ENCODE measurements at regions not wholly inside any gene's neighbourhood (a gene's known extent, or its start where the extent isn't known, plus 50 kb on each side); places are given as distances from the start of the nearest gene placed in this dataset.

DNA sequence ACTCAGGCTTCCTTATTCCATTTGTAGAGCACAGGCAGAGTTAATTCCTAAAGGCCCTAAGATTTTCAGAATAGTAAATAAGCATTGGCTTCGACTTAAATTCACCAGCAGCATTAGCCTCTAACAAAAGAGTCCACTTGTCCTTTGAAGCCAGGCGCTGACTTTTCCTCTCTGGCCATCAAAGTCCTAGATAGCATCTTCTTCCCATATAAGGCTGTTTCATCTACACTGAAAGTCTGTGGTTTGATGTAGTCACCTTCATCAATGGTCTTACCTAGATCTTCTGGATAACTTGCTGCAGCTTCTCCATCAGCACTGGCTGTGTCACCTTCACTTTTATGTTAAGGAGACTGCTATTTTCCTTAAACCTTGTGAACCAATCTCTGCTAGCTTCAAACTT, 118.3 kb upstream of the SOX6 start:
- H3K9me3 Mint-ChIP-seq = no peaks in the 10 kb centered on the region
- no peaks in the 10 kb centered on the region for H3K36me3 Mint-ChIP-seq
- ATAC-seq (ENCODE audit: low read depth) (no peak), DNase-seq (no peak)
- no peaks in the 10 kb centered on the region for H3K27me3 Mint-ChIP-seq
- H3K4me3 Mint-ChIP-seq = no peak overlapping the region
- POLR2A ChIA-PET = no interaction called here
- H3K27ac Mint-ChIP-seq = no peak overlapping the region
- H3K4me1 Mint-ChIP-seq = no peaks in the 10 kb centered on the region

DNA sequence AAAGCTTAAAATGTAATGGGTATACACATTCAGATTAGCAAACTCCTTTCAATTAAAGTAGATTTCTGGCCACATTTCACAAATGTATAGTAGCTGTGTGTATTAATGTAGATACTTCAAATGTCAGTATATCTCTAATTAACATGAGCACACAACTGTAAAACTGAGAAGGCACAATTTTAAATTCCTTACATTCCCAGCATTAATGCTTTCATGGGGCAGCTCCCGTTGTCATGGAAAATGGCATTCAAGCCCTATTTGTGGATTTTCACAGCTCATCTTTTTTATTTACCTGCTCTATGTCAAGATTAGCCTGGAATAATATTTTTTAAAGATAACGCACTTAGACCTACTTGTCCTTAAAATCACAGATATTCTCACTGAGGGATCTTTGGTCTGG, 113.6 kb upstream of the SOX6 start:
- no peaks in the 10 kb centered on the region for H3K4me1 Mint-ChIP-seq
- DNase-seq (no peak), ATAC-seq (ENCODE audit: low read depth) (no peak)
- H3K27ac Mint-ChIP-seq = no peak overlapping the region
- no peak overlapping the region for H3K4me3 Mint-ChIP-seq
- H3K9me3 Mint-ChIP-seq = peaks cover 2% of the 10 kb centered on the region
- POLR2A ChIA-PET = no interaction called here
- no peaks in the 10 kb centered on the region for H3K36me3 Mint-ChIP-seq
- H3K27me3 Mint-ChIP-seq = no peaks in the 10 kb centered on the region

DNA sequence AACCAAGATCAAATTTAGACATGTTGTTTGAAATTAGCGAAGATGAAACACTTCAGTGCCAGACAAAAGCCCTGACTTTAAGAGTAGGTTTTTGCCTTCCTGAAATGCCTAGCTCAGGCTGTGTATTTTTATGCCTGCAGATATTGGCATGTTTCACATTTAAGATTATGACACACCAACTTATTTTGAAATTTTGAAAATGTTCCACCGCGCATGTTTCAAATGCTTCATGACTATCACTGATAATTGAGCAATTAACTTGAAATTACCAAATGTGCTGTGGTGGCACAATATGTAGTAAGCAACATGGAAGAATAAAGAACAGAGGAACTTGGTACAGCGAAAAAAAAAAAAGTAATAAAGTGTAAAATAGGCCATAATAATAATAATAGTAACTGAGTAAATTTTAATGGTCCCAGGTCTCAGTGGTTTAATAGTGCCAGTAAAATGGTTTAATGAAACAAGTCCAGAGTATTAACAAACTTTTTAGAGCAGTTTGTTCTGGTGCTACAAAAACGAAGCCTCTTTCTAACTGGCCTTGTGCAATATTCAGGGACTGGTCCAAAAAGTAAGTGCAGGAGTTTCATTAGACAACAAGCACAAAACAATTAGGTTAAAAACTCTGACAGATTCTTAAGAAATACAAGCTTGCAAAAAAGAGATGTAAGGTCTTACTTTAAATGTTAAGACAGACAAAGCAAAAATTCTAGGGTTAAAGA, 112.5 kb upstream of the SOX6 start:
- no peaks in the 10 kb centered on the region for H3K36me3 Mint-ChIP-seq
- H3K27me3 Mint-ChIP-seq = no peaks in the 10 kb centered on the region
- no peak for DNase-seq
- H3K4me1 Mint-ChIP-seq = no peaks in the 10 kb centered on the region
- no peak for ATAC-seq (ENCODE audit: low read depth)
- H3K9me3 Mint-ChIP-seq = peaks cover 2% of the 10 kb centered on the region
- POLR2A ChIA-PET = no interaction called here
- no peak overlapping the region for H3K27ac Mint-ChIP-seq
- no peak overlapping the region for H3K4me3 Mint-ChIP-seq

DNA sequence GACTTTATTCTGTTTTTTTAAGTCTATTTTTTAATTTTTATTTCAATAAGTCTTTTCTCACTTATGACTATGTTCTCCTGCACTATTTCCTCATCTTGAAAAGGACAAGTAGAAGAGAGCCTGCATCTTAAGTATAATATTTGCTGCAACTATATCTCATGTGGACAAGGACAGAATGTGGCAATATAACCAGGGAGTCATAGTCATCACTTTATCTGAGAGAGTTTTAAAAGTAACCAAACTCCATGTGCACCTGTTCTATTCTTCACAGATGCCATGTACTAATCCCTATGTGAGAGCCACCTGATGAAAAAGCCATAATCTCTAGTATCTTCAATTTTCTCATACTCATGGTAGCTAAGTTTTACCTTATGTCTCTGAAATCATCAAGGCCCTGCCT, 104.2 kb upstream of the SOX6 start:
- DNase-seq = no peak
- Mint-ChIP-seq H3K4me3 (no peak overlapping the region), H3K36me3 (no peaks in the 10 kb centered on the region), H3K9me3 (peaks cover 1% of the 10 kb centered on the region), H3K27me3 (no peaks in the 10 kb centered on the region), H3K27ac (no peak overlapping the region), H3K4me1 (no peaks in the 10 kb centered on the region)
- POLR2A ChIA-PET = no interaction called here
- ATAC-seq (ENCODE audit: low read depth) = no peak

DNA sequence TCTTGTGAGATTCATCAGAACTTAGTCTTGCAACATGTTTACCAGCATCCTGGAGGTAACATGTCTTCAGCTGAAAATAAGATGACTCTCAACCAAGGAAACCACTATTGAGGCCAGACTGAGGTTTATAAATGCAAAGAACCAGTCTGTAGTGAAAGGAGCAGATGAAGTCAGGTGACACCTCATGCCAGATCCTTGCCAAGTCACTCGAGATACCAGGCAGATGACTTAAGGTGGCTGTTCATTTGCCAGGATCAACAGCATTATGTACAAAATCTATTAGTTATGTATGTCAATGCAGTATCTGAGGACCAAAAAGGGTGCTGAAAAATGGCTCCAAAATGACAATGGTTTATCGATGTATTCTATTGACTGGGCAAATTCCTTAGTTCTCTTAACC, 100.0 kb upstream of the SOX6 start:
- no peaks in the 10 kb centered on the region for H3K36me3 Mint-ChIP-seq
- no peak for DNase-seq
- no peaks in the 10 kb centered on the region for H3K27me3 Mint-ChIP-seq
- H3K27ac Mint-ChIP-seq = no peak overlapping the region
- POLR2A ChIA-PET = no interaction called here
- H3K4me3 Mint-ChIP-seq = no peak overlapping the region
- no peak for ATAC-seq (ENCODE audit: low read depth)
- H3K4me1 Mint-ChIP-seq = no peaks in the 10 kb centered on the region
- H3K9me3 Mint-ChIP-seq = peaks cover under 1% of the 10 kb centered on the region

DNA sequence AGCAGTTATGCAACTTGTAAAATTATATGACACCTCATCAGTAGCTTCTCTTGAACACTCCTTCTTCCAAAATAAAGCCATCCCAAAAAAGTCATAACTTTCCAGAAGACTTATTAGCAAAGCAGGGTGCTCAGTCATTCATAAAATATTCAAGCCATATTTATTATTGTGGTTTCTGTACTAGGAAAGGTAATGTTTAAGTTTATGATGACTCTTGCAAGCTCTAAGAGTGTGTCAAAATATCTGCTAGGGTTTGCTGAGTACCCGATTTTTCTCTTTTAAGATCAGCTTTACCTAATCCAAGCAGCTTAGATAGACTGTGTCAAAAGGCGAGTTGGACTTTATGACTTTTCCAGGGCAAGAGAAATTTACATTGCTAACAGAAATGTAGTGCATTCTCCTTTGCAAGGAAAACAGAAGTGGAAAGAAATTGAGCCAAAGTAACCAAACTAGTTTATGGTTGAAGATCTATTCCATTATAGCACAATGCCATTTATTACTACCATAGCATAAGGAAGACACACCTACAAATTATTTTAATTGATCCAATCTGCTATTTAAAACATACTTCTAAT, 98.0 kb upstream of the SOX6 start:
- no peaks in the 10 kb centered on the region for H3K36me3 Mint-ChIP-seq
- ATAC-seq (ENCODE audit: low read depth) = no peak
- H3K4me1 Mint-ChIP-seq = no peaks in the 10 kb centered on the region
- no peaks in the 10 kb centered on the region for H3K27me3 Mint-ChIP-seq
- POLR2A ChIA-PET = no interaction called here
- DNase-seq = no peak
- peaks cover 2% of the 10 kb centered on the region for H3K9me3 Mint-ChIP-seq
- no peak overlapping the region for H3K27ac Mint-ChIP-seq
- no peak overlapping the region for H3K4me3 Mint-ChIP-seq

DNA sequence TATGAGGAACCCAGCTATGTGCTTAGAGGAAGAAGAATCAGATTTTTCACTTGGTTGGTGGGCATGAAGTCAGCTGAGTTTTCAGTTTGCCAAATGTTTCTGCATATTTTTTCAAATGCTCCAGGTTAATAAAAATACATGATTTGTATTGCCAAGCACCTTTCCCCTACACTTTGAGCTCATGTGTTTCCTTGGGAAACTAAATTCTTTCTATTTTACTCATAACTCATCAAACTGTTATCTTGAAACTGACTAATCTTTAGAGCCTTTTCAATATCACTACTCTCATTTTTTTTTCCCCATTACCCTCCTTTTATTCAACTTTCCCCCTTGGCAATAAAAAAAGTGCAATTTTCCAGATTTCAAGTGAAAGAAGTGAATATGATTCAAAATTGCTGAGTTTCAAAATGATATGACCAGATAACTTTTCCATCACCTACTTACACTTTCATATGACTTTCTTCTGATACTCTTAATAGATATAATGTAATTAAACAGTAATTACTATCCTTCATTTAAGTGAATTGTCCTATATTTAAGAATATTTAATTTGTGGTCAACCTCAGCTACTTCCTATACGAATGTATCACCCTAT, 91.9 kb upstream of the SOX6 start:
- DNase-seq (no peak), ATAC-seq (ENCODE audit: low read depth) (no peak)
- H3K9me3 Mint-ChIP-seq = peaks cover 2% of the 10 kb centered on the region
- POLR2A ChIA-PET = no interaction called here
- H3K4me3 Mint-ChIP-seq = no peak overlapping the region
- H3K27me3 Mint-ChIP-seq = no peaks in the 10 kb centered on the region
- no peaks in the 10 kb centered on the region for H3K36me3 Mint-ChIP-seq
- H3K27ac Mint-ChIP-seq = no peak overlapping the region
- no peaks in the 10 kb centered on the region for H3K4me1 Mint-ChIP-seq

DNA sequence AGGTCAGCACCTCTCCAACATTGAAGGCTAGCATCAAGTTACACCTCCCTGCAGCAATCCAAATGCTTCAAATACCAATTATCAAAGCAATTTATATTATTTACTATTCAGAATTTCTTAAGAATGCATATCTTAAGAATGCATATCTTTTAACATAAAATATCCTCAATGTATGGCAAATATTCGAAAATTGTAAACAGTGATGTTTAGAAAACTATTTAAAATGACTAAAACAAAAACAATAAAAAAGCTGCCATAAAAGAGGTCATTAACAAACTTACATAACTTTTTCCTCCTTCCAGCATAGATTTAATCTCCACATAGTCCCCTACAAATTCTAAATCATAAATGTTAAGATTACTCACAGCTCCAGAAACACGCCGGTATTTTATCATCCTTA, 85.1 kb upstream of the SOX6 start:
- no peaks in the 10 kb centered on the region for H3K9me3 Mint-ChIP-seq
- H3K27ac Mint-ChIP-seq = no peak overlapping the region
- DNase-seq = no peak
- no peaks in the 10 kb centered on the region for H3K27me3 Mint-ChIP-seq
- no peak overlapping the region for H3K4me3 Mint-ChIP-seq
- POLR2A ChIA-PET = no interaction called here
- no peaks in the 10 kb centered on the region for H3K36me3 Mint-ChIP-seq
- no peak for ATAC-seq (ENCODE audit: low read depth)
- H3K4me1 Mint-ChIP-seq = no peaks in the 10 kb centered on the region

DNA sequence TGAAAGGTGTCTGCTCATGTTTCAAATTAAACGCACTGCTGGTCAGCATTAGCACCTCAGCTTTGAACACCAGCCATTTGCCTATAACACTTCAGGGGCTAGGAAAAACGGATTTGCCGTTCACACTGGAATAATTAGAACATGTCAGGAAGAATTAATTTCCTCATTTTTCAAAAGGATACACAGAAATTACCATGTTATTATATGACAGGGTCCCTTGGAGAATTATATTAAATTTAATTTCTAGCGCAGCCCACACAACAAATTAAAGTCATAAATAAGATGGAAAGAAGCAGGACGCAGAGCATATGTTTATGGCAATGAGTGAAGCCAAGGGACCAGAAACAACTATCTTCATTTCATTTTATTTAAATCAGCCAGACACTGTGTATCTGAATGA, 83.8 kb upstream of the SOX6 start:
- Mint-ChIP-seq H3K4me3 (no peak overlapping the region), H3K9me3 (peaks cover 3% of the 10 kb centered on the region), H3K27me3 (no peaks in the 10 kb centered on the region), H3K36me3 (no peaks in the 10 kb centered on the region), H3K4me1 (no peaks in the 10 kb centered on the region), H3K27ac (no peak overlapping the region)
- POLR2A ChIA-PET = no interaction called here
- no peak for ATAC-seq (ENCODE audit: low read depth)
- DNase-seq = no peak

DNA sequence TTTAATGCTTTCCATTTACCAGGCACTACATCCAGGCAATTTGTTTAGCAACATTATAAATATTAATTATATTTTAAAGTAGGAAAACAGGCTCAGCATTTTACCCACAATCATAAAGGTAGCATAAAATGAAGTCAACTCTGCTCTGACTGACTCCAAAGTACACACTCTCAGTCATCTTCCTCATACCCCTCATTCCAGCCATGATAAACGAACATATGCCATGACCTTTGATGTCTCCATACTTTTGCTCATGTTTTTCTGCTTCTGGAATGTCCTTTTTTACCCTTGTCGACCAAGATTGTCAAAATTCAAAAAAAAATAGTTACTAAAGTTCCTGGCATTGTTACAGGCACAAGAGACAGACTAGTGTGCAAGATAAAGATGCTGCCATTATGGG, 77.7 kb upstream of the SOX6 start:
- H3K27me3 Mint-ChIP-seq = no peaks in the 10 kb centered on the region
- H3K4me3 Mint-ChIP-seq = no peak overlapping the region
- POLR2A ChIA-PET = no interaction called here
- H3K36me3 Mint-ChIP-seq = no peaks in the 10 kb centered on the region
- no peaks in the 10 kb centered on the region for H3K4me1 Mint-ChIP-seq
- no peak overlapping the region for H3K27ac Mint-ChIP-seq
- no peak for ATAC-seq (ENCODE audit: low read depth)
- no peak for DNase-seq
- H3K9me3 Mint-ChIP-seq = peaks cover 6% of the 10 kb centered on the region

DNA sequence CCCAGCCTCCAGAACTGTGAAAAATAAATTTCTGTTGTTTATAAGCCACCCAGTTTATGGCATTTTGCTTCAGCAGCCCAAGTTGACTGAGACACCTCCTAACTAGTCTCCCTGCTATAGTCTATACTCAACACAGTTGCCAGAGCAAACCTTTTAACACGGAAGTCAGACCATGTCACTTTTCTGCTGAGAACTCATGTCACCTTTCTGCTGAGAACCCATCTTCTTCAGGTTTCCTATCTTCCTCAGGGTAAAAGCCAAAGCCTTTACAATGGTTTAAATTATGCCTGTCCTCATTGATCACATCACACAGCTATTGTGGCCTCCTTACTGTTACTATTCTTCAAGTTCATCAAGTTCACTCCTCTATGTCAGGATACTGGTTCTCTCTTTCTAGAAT, 74.3 kb upstream of the SOX6 start:
- Mint-ChIP-seq H3K36me3 (no peaks in the 10 kb centered on the region), H3K4me1 (no peaks in the 10 kb centered on the region), H3K4me3 (no peak overlapping the region), H3K9me3 (peaks cover 10% of the 10 kb centered on the region), H3K27me3 (no peaks in the 10 kb centered on the region), H3K27ac (no peak overlapping the region)
- POLR2A ChIA-PET = no interaction called here
- ATAC-seq (ENCODE audit: low read depth) (no peak), DNase-seq (no peak)

DNA sequence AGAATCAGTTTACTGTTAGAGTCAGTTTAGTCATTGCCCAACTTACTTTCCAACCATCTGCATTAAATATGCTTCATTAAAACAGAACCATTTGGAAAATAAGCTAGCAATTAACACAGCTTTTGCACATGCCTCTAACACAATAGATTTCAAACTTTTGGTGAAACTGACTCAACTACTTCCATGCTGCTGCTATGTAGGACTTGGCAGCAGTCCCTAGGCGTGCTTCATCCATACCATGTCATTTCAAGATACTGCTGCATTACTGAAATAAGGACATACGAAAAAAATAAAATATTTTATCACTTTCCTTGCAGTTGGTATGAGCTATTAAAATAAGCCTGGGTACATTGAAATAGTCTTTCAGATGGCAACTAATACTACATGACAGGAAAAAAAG, 65.5 kb upstream of the SOX6 start:
- no peaks in the 10 kb centered on the region for H3K4me1 Mint-ChIP-seq
- POLR2A ChIA-PET = no interaction called here
- no peaks in the 10 kb centered on the region for H3K27me3 Mint-ChIP-seq
- no peaks in the 10 kb centered on the region for H3K36me3 Mint-ChIP-seq
- H3K9me3 Mint-ChIP-seq = peaks cover 5% of the 10 kb centered on the region
- ATAC-seq (ENCODE audit: low read depth) = no peak
- DNase-seq = no peak
- no peak overlapping the region for H3K4me3 Mint-ChIP-seq
- H3K27ac Mint-ChIP-seq = no peak overlapping the region

DNA sequence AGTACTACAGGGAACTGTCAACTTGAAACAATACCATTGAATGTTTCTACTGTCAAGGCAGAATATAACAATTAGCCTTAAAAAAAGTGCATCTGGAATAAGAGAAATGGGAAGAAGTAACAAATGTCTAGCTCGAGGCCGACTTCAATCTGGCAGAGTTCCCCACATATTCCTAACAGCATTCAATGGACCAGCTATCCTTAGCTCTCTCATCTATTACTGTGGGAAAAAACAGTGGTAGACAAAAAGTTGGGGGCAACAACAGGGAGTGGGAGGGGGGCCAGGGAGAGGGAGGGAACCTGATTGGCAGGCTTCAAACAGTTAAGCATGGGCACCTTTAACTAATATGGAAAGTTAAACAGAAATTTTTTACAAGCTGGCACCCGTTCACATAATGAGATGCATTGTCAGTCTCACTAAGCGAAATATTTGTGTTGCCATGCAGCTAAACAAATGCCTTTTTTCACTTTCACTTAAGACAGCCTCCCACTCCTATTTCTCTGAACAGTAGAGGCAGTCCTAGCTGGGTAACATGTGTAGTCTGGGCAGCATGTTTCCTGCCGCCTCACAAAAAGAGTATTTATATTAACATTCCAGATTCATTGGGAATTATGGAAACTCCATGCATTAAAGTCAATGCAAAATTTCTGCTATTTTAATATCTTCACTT, 62.2 kb upstream of the SOX6 start:
- POLR2A ChIA-PET = no interaction called here
- H3K9me3 Mint-ChIP-seq = no peaks in the 10 kb centered on the region
- H3K27me3 Mint-ChIP-seq = no peaks in the 10 kb centered on the region
- DNase-seq (no peak), ATAC-seq (ENCODE audit: low read depth) (no peak)
- no peaks in the 10 kb centered on the region for H3K4me1 Mint-ChIP-seq
- no peak overlapping the region for H3K27ac Mint-ChIP-seq
- H3K4me3 Mint-ChIP-seq = no peak overlapping the region
- no peaks in the 10 kb centered on the region for H3K36me3 Mint-ChIP-seq

DNA sequence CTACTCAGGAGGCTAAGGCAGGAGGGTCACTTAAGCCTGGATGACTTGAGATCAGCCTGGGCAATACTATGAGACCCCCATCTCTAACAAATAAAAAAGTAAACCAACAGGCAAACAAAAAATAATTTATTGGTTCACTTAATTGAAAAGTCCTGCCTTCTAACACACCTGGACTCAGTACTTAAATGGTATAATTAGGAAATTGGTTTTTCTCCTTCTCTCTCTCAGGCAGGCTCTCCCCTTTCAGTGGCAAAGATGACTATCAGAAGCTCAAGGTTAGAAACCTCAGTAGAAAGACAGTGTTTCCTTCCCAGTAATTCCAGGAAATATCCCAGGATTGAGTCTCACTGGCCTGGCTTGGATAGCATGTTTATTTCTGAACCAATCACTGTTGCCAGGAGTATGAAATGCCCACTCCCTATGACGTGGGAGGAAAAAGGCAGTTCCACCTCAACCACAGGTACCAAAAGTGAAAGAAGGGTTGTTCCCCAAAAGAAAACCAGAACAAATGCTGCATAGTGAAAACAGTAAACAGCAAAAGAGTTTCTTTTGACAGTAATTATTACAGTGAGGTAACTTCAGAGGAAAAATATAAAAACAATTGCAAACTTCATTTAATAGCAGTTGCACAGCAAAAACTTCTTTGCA, 56.3 kb upstream of the SOX6 start:
- Mint-ChIP-seq H3K9me3 (no peaks in the 10 kb centered on the region), H3K27ac (no peak overlapping the region), H3K4me3 (no peak overlapping the region), H3K4me1 (no peaks in the 10 kb centered on the region), H3K27me3 (no peaks in the 10 kb centered on the region), H3K36me3 (no peaks in the 10 kb centered on the region)
- ATAC-seq (ENCODE audit: low read depth) = no peak
- DNase-seq = no peak
- POLR2A ChIA-PET = no interaction called here

Data from activated naive CD8-positive, alpha-beta T cell treated with anti-CD3 and anti-CD28 coated beads, Interleukin-2, amount 10 ng/mL, durations not matched to agents 7 days and 5 days (primary cell).